Stimulated activated CD8-positive, alpha-beta memory T cell treated with anti-CD3 and anti-CD28 coated beads, Interleukin-15, amount 100 ng/mL, for 24 hours (primary cell): ENCODE measurements at regions not wholly inside any gene's neighbourhood (a gene's known extent, or its start where the extent isn't known, plus 50 kb on each side); places are given as distances from the start of the nearest gene placed in this dataset.

Experiments
- DNase-seq: peaks from one replicate; pipeline ENCODE4 v3.0.0-alpha.2; 2020; ENCODE audit warnings: low read depth

DNA sequence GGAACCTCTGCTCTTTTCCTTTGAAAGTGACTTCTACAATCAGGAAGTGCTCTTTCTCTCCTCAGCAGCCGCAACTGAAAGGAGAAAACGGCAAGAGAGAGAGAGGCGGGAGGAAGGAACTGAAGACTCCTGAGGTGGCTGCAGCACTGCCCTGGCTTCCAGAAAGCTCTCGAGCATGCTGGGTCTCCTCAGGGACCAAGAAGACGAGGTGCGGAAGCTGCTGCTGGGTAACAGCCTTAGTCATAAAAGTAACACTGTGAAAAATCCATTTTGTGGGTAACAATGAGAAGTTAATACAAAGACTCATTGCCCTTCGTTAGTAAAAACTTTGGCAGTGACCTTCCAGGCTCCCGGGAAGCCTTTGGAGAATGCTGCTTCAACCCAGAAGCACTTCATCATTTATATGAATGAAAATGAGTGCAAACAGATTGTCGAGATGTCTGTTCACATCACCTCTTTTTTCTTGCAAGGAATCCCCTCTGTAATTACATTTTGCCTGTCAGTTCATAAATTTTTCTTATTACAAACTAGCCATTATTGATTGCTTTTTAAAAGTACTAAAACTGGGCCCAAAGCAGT, 473.4 kb downstream of the SOX6 start:
- no peak for DNase-seq

DNA sequence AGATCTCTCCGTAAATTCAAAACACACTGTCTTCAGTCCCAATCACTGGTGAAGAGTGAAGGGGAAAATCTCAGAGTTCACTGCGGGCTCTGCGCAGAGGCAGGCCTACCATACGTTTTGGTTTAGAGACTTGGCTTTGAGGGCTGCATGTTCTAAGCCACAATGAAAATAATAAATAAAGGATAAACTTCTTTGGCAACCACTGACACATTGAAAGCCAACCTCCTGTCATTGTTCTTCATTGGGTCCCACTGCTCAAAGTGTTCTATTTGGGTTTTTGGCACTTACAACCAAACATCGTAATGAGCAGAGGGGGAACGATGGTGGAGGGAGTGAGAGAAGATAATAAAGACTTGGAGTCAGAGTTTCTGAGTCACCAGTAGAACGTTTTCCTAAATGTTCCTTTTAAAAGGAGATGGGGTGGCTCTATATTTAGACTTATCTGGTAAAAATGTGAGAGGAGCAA, 472.9 kb downstream of the SOX6 start:
- DNase-seq, result no peak

DNA sequence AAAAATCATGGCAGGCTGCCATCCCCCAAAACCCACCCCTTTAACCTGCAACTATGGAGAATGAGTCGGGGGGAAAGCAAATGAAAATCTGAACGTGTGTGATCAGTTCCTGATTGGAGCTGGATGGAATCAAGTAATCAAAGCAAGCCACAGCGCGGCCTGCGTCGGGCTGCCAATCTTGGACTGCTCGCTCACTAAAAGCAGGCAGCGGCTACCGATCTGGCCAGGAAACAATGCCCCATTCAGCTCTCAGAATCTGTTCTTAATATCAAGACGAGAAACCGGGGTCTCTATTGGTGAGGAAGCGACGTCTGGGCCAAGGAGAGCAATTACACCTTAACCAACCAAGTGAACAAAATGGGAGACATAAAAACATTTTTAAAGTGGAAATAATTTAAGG, 472.2 kb downstream of the SOX6 start:
- DNase-seq, result no peak

DNA sequence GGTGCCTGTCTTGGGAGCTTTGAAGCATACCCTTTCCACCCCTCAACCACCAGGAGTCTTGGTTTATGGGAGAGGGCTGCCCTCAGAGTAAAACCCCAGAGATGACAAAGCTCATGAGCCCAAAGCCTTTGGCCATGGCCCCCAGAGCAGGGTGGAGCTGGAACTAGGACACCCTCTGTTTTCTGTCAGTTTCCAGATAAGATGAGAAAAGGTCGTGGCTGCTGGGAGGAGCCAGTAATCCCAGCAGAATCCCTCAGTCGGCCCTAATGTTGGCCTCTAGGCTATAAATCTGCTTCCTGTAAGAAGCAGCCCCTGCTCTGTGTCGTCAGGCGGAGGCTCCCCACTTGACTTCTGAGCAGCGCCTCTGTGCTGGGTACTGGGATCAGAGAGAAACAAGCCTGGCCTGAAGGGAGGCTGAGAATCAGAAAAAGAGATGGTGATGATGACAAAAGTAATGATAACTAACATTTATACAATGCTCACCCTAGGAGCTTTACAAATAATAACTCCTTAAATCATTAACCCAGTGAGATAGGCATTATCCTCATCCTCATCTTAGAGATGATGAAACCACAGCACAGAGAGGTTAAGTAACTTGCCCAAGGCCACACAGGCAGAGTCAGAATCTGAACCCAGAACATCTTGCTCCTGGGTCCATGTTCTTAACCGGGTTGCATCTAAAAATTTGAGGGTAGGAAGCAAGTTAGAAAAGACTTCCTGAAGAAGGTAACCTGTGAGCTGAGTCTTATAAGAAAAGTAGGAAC, 471.4 kb downstream of the SOX6 start:
- no peak for DNase-seq

DNA sequence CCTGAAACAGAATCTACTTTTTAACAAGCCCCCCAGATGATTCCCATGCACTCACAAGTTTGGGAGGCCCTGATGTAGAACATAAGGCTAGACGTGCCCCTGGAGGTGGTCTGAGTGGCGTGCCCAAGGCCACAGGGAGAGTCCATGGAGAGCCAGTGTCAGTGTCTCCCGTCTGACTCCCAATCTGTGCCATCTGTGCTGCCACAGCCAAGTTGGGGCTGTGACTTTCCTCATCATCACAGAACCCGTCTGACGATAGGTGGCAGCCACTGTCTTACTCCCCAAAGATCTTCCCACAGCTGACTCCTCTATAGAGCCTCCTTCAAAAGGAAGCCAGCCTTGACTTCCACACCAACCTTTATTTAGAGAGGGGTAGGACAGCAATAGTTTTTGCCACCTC, 470.5 kb downstream of the SOX6 start:
- no peak for DNase-seq

DNA sequence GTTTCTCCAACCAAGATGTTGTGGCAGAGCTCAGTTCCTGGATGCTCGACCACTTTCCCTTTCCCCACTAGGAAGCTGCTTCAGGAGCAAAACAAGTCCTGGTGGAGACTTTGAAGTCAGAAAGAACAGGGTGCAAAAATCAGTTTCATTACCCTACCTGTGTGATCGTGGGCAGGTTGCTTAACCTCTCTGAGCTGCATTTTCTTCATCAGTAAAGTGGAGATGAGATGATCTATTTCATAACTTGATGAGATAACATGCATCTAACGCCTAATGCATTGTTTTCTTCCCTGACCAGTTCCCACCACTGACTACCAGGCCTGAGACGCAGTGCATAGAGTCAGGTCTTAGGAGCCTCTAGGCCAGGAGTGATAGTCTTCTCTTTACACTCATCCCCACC, 470.0 kb downstream of the SOX6 start:
- DNase-seq, result no peak

DNA sequence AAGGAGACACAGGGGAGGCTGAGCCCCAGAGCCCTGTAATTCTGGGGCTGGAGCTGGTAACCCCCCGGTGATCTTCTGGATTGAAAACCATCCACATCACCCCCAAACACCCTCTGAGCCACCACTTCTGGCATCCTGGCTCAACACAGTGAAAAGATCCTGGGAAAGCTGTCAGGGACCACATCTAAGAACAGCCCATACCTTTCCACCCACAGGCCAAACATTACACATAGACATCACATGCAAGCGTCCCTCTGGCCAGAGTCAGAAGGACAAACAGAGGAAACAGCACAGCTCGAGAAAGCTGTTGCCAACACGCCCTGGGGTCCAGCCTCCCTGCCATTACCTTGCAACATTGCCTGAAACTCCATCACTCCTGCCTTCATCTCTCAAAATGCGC, 469.5 kb downstream of the SOX6 start:
- DNase-seq, result no peak

DNA sequence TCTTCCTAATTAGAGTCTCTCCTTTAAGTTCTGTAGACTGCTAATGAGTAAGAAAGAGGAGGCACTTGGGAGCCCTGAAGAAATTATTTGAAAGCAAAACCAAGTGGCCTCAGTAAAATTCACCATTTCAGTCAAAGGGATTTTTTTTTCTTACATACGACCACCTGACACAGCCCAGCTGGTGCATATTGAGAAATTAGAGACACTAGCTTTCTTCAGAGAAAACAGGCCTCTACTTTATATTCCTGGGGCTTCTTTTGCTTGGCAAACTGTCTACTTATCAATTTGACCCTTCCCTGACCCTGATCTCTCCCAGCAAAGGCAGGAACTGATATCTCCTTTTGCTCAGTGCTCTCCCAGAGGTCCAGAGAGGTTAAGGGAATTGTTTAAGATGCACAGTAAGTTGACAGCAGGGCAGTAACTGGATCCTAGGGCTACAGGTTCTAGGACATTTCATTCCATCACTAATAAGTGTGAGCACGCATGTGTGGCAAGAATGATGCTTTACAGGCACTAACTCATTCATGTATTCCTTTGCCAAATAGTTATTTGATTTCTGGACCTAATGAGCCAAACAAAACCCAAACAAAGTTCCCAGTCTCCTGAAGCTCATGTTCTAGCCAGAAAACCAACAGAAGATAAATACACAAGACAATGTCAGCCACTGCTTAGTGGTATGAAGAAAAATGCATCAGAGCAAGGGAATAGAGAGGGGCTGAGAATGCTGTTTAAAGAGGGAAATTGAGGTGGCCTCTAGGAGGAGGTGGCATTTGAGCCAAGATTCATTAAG, 467.6 kb downstream of the SOX6 start:
- no peak for DNase-seq

DNA sequence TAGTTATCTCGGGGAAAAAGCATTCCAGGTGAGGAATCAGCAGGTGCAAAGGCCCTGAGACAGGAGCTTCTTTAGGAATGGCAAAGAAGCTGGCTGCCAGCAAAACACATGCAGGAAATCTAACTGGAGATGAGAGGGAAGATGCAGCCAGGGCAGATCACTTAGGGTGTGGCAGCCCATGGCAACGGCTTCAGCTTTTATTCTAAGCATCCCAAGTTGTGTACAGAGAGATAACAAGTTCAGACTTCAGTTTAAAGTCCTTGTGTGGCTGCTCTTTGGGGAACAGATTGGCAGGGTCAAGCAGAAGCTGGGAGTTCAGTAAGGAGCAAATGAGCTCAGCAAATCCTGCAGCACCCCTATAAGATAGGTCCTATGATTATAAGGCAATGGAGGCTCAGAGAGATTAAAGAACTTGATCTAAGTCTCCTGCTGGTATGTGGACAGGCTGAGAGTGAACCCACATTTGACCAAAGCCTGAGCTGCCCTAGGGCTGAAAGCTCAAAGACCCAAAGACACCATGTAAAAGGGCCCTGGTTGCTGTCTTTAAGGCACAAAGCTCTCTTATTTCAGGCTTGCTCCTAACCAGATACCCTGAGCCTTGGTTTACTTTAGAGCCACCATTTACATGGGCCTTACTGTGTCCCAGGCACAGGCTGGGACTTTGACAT, 466.8 kb downstream of the SOX6 start:
- no peak for DNase-seq

DNA sequence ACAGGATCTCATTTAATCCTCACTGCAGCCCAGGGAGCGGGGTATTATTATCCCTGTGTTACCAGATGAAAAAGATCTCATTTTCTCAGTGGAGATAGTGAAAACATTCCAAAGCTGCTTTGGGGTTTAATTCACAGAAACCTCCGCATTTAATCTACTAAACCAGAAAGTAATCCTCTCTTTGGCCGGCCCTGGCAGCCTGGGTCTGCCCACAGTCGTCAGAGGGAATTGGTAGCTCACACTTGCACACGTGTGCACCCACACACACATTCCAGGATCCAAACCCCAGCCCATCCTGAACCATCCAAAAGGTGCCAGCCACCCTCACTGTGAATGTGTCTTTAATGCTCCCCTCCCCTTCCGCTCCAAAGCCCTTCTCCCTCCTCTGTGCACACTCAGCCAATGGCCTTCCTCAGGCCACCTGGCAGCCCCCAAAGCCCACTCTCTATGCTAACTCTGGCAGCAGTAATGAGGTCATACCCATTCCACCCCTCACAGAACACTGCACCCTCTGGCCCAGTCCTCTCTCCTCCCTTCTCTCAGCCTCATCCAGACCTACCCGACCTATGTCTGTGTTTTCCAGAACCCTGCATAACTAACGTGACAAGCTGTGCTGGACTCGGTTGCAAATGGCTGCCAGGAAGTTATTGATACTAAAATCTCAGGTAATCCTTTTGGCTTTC, 466.2 kb downstream of the SOX6 start:
- no peak for DNase-seq

DNA sequence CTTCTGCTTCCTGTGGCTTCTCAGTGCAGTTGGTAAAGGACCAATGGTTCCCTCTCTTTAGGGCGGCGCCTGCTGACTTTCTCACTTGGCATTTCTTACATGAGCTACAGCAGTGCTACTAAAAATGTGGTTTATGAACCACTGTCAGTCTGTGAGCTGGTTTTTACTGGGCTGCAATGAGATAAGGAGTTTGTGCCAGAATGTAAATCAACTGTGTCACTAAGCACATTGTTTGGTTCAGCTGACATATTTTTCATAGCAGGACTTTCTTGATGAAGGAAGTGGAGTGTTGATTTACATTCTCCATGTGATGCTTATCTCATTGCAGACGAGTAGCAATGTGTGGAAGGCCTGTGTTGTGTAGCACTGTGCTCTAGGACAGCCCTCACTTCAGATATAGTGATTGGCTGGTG, 463.3 kb downstream of the SOX6 start:
- no peak for DNase-seq

DNA sequence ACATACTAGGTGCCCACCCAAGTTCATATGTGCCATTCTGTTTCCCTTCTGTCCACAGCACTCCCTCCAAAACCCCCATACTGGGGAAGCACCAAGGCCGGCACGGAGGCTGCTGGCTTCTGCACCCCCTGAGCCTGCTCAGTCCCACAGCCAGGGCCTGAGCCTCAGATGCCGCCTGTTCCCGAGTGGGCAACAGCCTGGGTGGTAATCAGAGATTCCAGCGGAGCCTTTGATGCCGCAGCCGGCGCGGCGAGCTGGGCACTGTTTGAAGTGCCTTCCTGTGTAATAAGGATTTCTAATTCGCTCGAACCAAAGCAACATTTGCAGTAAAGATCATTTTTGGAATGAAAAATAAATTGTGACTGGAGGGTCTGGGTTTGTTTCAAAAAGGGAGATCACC, 460.3 kb downstream of the SOX6 start:
- DNase-seq, result no peak

DNA sequence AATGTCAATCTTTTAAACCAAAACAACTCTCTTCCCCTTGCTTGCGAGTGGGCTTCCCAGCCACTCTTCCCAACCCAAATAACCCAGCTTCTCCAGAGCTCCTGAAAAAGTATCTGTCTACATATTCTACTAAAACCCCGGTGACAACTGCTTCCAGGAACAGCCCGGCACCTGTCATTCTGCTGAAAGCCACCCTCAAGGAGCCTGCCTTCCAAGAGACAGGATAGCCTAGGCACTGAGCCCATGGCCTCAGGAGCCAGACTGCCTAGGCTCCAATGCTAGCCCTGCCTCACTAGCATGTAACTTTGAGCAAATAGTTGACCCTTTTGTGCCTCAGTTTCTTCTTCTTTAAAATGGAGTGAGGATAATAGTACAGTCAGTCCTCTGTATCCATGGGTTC, 459.8 kb downstream of the SOX6 start:
- no peak for DNase-seq

DNA sequence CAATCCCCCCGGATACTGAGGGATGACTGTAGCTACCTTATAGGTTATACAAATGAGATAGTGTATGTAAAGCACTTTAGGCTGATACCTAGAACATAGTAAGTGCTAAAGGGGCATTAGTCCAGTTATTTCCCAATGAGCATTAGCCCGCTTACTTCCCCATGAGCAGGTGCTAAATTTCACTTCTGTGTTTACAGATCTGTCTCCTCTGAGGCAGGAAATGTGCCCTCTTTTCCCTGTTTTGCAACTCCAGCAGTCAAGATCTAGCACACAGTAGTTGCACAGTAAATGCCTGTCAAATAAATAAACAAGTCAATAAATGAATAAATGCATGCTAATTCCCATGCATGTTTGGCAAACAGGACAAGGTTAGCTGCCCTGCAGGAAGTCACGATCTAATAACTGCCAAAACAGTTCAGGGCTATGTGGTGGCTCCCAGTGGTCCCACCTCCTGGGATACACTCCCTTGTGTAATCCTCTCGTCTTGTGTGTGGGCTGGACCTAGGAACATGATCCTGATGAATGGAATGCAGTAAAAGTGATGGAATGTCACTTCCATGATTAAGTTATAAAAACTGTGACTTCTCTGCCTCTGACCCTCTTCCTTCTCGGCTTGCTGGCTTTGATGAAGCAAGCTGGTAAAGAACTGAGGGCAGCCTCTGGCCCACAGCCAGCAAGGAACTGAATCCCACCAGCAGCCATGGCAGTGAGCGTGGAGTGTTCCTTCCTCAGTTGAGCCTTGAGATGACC, 459.0 kb downstream of the SOX6 start:
- no peak for DNase-seq

DNA sequence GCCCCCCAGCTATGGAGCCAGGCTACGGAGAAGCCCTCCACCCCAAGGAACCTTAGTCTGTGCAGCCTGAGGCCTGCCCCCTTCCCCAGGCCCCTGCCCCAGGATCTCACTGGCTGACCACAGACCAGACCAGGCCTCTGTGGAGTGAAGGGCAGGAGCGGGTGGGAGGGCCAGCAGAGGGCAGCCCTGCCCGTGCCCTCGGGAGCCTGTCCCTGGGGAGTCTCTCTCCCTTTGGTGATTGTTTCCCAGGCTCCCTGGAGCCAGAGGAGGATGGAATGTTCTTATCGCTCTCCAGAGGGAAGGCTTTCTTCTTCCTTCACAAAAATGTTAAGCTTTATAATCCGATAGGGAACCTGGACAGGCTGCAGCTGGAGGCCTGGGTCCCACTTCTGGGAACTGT, 455.3 kb downstream of the SOX6 start:
- no peak for DNase-seq

DNA sequence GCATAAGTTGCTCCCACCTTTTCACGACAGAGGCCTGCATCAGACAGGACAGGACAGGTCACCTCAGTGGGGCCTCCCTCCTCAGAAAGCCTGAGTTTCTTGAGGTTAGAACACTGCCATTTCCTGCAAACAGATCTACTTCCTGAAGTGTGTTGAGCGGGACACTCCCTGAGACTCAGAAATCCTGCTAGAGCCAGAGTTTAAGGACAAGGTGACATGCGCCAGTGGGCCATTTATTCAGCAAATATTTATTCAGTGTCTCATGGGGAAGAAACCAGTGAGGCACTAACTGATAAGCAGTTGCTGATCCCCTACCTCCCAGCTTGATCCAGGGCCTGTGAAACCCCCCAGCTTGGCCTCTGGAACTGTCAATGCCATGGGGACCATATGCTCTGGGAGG, 454.6 kb downstream of the SOX6 start:
- no peak for DNase-seq

DNA sequence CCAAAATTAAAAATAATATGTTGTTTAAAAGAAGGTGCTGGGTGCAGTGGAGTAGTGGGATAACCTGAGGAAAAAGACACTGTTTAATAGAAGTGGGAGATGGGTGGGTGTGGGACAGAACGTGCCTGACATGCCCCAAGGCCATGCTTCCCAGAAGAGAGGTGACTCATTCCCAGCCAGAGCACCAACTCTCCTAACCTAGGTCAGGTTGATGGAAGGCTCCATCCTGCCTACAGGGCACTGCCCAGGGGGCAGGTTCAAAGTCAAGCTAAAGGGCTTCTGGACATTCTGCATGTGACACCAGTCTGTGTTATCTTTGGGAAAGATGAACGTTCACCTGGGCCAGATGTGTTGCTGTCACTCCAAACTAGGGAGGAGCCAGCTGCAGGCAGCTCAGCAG, 453.1 kb downstream of the SOX6 start:
- DNase-seq, result no peak

DNA sequence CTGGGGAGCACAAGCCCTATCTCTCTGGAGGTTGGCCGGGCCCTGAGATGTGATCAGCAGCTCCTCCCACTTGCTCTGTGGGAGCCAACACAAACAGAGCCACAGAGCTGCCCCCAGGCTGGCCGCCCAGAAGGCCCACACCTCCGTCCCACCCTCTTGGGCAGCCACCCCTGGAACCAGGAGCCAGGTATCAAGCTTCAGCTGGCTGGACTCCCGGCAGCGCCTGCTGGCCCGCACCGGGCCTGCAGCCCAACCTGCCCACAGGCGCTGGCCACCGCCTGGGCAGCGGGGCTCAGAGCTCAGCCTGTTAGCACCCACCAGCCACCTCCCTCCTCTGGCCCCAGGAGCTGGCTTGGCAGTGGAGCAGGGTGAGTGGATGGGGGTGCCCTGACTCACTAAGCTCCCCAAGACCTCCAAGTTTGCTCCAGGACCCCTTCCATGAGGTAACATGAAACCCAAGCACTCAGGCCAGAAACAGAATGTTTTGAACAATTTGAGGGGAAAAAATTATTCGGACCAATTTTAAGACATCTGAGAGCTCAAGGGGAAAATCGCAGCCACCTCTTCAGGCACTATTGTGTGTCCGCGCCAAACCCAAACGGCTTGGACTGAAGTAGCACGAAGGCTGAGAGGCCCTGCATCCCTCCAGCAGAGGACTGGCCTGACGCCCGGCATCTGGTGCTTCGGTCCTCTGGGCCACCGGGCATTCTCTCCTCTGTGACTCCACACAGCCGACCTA, 450.8 kb downstream of the SOX6 start:
- DNase-seq, result no peak

DNA sequence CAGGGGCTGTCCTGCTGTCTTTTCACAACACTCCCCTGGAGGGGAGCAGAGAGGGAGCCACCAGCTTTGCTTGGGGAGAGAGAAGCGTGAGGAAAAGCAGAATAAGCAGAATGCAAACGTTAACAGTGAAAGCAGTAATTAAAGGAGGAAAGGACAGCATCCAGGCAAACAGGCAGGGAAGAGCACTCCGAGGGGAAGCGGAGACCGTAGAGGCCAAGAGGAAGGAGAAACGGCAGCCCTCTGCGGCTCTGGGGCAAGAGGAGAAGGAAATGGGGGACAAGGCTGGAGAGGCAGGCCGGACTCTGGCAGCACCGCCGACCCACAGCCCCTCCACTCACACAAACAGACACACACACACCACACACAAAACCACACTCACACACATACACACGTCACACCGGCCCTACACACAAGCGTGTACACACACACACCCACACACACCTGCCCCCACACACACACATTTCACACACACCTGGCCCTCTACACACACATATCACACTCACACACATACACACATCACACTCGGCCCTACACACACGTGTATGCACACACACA, 449.8 kb downstream of the SOX6 start:
- no peak for DNase-seq

DNA sequence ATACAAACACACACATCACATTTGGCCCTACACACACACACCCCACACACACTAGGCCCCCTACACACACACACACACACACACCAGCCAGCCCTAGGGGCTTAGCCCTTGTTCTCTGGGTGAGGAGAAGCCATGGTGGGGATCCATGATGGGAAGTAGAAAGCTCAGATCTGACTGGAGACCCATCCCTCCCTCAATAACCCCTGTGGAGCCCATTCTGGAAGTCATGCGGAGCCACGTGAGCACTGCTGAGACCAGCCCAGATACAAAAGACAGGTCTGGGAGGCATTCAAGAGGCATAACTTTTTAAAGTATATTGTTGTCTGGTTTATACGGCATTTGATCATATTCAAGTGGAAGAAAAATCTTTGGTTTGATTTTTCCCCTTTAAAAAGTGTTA, 448.5 kb downstream of the SOX6 start:
- no peak for DNase-seq
